Dedifferentiated amniotic fluid mesenchymal stem cell (primary cell): ENCODE measurements at regions not wholly inside any gene's neighbourhood (a gene's known extent, or its start where the extent isn't known, plus 50 kb on each side); places are given as distances from the start of the nearest gene placed in this dataset.

Experiments used
- DNase-seq: peaks from one replicate; pipeline ENCODE4 v3.0.0-alpha.2; 2016; ENCODE audit errors: extremely low spot score

DNA sequence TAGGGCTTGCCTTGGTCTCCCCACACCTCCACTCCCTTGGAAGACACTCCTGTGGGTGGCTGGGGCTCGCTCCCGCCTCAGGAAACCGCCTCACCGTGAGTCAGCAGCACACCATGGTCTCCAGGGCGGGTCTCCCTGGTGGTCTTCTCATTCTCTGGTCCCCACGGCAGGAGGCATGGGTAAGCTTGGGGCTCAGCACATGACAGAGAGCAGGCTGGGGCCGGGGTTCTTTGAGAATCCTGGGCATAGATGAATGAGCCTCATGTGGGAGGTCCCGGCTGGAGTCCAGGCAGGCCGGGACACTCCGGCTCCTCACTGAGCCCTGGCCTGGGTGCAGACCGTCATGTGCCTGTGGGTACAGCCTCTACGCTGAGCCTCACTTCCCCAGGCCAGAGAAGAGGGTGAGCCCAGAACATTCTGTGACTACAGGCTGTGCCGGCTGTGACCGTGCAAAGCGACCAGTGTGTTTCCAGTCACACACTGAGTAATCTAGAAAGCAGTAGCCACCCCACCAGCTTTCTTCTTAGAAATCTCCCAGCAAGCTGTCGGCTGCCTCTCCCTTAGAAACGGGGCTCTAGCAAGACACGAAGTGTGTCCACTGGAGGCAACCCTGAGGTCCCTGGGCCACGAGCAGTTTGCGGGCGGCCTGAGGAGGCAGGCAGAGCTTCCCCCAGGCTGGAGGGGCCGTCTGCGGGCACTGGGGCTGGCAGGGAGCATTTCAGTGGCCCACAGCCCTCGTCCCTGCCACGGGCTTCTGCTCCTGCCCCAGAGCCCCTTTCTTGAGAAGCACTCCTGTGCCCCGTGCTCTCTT lies 93.1 kb downstream of the RHOB start:
- no peak for DNase-seq

DNA sequence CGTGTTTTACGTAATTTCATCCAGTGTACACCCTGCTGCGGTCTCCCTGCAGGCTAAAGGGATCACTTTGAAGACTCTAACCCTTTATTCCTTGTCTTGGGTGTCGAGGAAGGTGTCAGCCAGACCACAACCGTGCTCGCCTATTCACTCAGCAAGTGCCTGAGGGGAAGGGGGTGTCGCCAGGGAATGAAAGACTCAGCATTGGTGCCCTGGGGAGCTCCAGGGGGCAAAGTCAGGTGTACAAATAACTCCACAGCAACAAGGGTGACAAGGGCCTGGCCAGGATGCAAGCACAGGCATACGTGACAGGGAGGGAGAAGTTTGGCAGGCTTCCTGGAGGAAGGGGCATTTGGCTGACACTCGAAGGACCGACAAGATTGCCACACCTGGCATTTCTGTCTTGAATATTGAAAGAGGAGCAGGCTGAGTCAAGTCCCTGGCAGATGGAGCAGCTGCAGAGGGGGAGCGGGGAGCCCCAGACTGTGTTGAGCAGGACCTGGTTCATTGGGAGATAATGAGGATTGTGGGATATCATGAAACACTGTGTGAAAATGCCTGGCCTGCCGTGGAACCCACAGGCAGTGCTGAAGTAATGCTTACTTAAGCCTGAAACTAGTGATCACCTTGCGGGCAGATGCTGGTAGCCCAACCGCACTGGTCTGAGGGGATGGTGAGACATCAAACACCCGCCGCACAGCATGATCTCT lies 93.9 kb downstream of the RHOB start:
- no peak for DNase-seq

DNA sequence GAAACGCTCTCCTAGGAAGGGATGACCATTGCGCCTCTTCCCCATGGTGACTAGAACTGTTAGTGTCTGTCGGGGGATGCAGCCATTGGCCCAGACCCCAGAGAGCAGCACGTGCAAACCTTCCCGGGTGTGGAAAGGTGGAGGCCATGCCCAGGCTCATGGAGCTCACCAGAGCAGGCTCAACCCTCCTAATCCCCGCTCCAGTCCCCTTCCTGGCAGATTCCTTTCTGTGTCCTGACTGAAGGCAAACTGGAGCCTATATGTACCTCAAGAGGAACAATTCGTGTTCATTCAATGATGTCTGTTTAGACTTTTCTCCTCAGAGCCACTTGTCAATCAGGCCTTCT lies 94.4 kb downstream of the RHOB start:
- no peak for DNase-seq

DNA sequence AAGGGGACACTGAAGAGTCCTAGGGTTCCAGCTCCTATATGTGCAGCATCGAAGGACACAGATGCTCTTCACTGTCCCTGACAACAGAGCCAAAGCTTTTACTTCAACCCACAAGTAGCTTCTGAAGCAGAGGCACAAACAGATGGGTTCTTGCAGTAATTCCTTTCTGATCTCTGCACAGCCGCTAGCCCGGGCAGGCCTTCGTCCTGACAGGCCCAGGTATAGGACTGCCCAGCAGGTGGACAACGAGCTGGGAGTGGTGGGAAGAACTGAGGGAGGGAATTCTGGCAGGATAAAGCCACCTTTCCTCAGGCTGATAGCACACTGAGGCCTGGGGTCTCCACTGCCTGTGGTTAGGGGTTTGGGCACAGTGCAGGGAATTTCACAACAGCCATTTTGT lies 94.8 kb downstream of the RHOB start:
- no peak for DNase-seq

DNA sequence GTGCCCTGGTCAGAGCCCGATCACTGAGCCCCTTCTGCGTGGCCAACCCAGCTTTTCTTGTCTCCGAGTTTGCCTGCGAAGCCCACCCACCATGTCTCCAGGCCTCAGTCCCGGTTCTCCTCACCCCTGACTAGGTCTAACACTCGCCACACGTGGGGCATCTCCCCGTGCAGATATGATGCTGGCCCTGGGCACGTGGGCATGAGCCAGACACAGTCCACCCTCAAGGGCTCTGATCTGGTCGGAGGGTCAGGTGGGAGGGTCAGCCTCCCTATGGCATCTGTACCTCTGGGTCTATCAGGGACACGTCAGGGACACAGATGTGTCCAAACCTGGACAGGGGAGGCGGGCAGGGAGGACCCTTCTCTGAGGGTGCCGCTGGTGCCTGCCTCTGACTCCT lies 95.4 kb downstream of the RHOB start:
- no peak for DNase-seq

DNA sequence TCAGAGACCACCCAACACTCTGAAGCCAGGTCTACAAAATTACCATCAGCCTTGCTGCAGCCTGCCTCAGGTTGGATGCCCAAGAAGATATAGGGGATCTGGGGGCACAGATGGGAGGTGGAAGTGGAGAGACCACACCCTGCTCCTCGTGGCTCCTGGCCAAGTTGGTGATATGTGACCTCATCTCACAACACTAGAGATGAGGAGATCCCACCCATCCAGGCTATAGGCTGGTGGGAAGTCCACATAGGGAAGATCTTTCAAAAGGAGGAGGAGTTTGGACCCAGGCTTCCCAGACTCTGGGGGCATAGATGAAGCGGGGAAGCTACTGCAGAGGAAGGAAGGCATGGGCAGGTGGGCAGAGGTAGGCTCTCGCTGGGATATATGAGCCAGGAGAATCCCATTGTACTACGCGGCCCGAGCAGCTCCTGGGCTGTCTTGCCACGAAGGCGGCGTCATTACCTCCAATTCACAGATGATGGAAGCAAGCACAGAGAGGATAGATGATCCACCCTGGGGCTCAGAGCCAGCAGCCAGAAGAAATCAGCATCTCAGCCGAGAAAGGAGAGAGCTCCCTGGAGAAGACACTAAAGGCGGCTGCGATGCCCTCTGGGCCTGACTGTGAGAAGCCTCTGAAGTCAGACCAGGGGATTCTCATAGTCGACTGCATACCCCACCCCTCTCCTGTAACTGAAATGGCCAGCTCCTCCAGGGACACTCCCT lies 96.0 kb downstream of the RHOB start:
- DNase-seq = no peak

DNA sequence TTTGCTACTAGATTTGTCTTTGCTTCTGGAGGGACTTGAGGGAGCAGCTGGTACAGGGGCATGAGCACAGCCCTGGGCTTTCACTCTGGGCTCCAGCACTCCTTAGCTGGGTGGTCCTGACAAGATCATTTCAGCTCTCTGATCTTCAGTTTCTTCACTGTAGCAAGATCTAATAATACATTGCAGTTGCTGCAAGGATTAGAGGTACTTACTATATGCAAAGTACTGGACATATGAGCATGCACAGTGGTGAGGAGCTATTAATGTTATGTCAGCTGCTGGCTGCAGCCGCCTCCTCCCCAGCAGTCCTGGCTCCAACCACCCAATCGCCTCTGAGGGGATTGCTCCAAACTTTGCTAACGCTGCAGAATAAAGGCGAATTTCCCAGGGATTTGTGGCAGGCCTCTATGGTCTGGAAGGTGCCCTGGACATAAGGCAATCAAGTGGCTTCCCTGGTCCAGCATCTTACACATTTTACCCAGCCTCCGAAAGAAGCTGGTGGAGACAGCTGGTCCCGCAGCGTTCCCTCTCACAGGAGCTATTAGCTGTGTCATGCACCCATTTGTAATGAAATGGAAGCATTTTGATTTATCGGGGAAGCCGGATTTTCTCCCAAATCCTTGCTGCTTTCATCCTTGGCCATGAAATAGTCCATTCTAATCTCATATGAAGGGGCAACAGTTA lies 96.7 kb downstream of the RHOB start:
- DNase-seq = no peak

DNA sequence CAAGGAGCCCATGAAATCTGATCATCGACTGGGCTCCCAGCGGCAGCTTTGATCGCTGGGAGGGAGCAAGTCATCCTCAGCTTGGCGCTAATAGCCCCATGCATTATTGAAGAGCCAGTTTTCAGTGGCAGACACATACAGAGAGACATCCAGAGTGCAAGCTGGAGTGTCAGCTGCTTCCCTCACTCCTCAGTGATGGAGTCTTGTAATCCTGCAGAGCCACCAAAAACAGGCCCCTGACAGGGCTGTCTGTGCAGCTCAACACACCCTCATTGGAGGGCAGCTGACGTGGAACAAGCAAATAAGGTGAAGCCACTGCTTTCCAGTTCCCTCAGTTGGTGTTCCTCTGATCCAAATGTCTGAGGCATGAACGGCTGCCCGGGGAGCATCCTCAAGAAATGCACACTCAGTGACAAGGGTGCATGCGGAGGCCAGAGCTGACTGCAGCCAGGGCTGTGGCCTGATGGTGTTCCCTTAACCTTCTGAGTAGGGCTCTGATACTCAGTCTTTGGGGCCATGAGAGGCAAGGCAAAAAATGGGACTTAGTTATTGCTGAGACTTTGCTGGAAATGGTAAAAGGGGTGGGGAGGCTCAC lies 97.4 kb downstream of the RHOB start:
- no peak for DNase-seq

DNA sequence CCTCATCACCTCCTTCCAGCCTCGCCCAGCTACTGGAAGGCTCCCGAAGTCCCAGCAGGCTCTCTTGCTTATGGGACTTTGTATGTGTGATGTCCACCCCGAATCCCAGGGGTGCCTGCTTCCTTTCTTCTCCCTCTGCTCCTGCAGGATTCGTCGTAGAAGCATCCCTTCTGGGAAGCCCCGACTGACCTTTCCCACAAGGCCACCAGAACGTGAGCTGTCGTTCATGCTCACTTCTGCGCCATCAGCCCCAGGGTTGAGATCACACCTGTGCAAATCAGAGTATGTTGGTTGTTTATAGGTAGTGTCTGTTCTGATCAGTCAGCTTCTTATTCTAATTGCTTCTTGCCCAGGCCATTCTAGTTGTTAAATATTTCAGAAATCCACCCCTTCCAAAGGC lies 101.8 kb downstream of the HS1BP3 start:
- no peak for DNase-seq

DNA sequence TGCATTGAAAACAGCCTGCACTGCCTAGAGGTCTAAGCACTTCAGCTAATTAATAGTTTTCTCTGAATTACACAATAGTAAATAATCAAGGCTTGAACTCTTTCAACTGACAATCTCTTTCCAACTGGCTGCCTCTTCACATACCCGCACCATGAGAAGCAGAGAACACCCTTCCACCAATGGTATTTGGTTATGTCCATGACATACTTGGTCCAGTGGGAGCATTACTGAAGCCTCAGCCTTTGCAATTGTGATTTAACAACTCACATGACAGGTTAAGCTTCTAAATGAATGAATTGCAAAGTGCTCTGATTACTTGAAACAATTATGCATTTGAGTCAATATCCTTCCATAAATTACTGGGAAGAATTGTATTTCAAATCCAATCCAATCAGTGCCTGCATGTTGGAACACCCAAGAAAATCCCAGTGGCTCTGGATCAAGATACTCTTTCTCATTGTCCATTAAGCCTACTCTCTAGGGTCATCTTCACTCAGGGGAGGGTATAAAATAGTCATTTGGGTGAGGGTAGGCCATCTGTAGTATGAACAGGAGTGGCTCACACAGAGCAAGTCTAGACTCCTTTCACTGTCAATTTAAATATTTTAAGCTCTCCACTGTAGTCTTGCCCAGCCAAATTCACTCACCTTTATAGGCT lies 101.1 kb downstream of the HS1BP3 start:
- no peak for DNase-seq

DNA sequence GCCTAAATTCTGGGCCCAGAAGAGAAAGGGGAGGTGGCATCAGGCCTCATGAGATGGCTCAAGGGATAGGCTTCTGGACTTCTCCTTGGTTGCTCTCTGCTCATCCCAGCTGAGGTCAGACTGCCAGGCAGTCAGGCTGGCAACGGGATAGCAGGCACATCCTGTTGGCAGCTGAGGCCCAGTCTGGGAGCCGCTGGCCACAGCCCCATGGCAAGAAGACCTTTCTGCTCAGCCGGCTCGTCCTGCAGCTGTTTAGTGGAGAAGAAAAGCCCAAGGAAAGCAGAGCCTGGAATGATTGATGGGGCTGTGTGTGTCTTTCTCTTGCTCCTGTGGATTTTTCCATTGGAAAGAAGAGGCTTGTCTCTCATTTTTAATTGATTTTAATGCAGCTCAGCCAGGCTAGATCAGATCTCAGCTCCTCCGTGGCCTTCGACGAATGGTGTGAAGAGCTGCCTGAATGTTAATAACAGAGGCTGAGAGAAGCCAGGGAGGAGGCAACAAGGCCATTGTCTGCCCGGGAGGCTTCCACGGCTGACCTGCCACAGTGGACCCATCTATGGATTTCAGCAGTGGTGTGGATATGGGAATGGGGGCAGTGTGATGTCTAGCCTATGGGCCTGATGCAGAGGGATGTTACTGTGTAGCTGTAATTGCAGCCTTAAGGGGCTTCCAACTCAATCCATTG lies 99.5 kb downstream of the HS1BP3 start:
- DNase-seq = no peak

DNA sequence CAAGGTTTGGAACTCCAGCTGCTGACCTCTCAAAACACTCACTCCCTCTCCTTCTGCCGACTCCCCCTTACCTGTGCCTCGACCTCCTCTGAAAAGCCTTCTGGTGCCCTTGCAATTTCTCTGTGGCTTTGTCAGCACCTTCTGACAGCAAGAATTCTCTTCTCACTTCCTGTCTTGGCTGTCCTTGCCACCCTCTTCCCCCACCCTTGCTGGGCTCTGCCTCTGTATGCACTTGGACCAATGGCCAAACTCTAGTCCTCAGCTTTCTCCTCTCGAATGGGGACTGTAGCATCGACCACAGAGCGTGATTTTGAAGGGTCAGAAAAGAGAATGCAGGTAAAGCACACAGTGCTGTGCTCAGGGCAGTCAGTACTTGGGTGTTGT lies 99.0 kb downstream of the HS1BP3 start:
- DNase-seq = no peak

DNA sequence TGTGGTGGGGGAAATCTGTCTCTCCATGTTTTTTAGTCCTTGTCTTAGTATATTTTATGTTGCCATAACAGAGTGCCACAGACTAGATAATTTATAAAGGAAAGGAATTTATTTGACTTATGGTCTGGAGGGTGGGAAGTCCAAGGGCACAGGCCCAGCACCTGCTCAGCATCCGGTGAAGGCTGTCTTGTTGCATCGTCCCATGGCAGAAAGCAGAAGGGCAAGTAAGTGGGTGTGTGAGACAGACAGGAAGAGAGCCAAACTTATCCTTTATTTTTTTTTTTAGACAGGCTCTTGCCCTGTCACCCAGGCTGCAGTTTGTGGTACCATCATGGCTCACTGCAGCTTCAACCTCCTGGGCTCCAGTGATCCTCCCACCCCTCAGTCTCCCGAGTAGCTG lies 98.1 kb downstream of the HS1BP3 start:
- no peak for DNase-seq

DNA sequence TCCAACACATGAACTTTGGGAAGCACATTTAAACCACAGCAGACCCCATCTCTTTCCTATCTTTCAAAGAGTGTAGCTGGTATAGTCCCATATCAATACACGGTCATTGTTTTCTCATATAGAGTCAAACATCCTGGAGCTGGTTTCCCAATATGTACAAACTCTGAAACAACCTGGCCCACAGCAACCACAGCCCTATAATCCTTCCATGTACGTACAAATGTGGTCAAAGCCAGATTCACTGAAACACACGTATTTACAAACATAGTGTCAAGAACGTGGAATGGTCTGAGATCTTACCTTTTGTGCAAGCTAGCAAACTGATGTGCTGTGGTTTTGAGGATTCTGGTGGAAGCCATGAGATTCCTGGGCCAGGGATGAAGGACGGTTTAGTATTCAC lies 97.3 kb downstream of the HS1BP3 start:
- DNase-seq = no peak

DNA sequence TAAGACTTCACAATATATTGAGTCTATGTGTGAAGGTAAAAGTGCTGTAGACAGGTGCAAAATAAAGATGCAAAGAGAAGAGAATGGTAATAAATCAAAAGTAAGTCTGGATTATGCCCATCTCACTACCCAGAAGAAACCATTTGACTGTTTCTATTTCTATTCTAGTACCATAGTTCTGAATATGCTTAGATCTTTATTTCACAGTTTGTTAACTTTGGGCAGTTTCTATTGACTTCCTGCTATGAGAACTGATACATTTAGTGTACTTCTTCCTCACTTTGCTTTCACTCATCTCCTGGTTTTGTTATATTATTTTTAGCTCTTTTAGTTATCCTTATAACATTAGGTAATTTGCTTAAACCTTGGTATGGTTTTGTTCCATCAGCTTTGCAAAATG lies 94.9 kb downstream of the HS1BP3 start:
- DNase-seq = no peak

DNA sequence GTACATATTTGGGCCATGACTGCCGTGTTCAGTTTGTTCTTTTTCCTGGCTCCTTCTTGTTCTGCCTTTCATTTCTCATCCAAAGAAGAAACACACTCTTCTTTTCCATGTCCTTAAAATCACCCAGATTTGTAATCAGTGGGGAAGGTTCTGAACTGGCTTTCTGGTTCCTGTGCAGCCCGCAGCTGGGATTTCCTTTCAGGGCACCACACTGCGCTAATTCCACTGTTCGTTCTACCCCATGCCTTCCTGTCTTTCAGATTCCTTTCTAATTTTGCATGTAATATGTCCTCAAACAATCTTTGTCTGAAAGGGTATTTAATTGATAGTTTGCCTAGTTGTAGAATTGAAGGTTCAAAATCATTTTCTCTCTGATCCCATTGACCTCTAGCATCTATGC lies 94.1 kb downstream of the HS1BP3 start:
- no peak for DNase-seq

DNA sequence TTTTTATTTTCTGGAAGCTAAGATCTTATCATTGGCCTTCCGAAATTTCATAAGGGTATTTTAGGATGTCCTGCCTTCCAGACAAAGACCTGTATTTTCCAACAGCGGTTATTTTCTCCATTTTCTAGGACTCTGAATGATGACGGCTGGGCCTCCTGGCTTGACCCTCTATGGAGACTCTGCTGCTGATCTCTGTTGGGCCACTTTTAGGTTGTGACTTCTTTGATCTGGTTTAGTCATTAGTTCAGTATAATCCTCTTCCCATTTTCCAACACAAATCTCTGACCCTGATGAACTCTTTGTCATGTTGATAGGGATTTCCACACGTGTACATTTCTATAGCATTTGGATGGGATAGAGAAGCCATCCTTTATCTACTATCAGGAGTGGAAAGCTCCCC lies 93.7 kb downstream of the HS1BP3 start:
- DNase-seq = no peak

DNA sequence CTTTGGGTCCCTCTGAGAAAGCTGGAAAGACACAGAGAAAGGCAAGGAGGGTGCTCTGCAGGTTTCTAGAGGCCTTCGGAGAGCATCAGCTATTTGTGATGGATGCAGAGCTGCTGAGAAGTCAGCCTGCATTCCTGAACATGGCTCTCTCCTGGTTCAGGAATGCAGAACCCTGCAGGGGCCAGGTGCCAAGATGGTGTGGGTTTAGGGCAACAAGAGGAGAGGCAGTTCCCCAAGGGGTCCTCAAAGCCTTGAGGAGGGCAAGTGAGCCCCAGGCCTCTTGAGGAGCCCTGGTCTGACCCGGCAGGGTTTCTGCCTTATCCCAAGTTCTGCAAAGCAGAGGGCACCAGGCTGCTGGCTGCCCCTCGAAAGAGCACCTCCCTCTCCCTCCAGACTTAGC lies 93.3 kb downstream of the HS1BP3 start:
- no peak for DNase-seq

DNA sequence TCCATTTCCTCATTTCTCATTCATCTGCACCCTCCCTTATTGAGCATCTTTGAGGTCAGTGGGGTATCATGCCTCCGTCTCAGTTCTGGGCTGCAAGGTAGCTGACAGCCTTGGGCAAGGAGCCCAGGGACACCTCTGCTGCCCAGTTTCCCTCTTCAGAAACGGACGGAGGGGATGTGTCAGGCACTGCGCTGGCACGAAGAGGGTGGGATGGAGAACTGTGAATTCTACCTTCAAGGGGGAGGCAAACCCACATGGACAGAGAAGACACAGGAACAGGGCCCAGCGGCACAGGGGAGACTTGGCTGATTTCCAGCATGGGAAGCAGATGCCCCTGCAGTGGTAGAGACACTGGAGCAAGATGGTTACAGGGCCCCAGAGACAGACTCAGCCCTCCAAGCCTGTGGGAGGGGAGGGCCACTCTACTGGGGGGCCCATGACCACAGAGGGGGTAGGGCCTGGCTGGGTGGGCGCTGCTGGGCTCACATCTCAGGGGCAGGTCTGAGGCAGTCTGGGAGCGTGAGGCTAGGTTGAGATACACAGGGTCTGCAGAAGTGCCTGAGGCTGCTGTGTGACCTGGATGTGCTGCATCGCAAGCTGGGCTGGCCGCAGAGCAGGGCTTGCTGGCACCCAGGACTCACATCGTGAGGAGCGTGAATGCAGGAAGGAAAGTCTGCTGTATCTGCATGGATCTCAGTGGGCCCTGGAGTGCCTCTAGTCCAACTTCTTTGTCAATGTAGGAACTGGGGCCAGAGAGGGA lies 92.3 kb downstream of the HS1BP3 start:
- no peak for DNase-seq

DNA sequence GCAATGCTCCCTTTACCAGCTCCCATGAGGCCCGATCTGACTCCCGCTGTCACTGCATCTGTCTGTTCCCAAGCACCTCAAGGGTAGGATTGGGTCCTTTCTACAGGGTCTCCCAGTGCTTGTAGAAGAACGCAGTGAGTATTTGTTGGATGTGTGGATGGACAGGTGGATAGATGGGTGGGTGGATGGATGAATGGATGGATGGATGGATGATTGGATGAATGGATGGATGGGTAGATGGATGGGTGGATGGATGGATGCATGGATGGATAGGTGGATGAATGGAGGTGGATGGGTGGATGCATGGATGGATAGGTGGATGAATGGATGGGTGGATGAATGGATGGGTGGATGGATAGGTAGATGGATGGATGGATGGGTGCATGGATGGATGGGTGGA lies 91.6 kb downstream of the HS1BP3 start:
- no peak for DNase-seq
